Panc1 (cell line): ENCODE measurements at regions not wholly inside any gene's neighbourhood (a gene's known extent, or its start where the extent isn't known, plus 50 kb on each side); places are given as distances from the start of the nearest gene placed in this dataset.

Experiments
- ATAC-seq: fragments of 200-7000 bp; cut with Tn5 transposase; 2 replicates; pipeline ENCODE4 v1.9.1; 2020; ENCODE audit warnings: mild to moderate bottlenecking, moderate library complexity
- BruUV-seq: library from RNA; stranded (reverse); fragments of 400-500 nt; replicated peaks from 2 replicates; lab custom pipeline; 2021; lab: Mats Ljungman, UMichigan
- CTCF ChIA-PET: fragments of 300-600 bp; sonication (Branson Sonifier 250); formaldehyde crosslinking; loops from one replicate; lab custom pipeline; 2022; ENCODE audit warnings: antibody characterized with exemption; lab: Charles Lee
- POLR2A ChIA-PET: fragments of 300-600 bp; sonication (Branson Sonifier 250); formaldehyde crosslinking; loops from one replicate; lab custom pipeline; 2022; ENCODE audit warnings: antibody characterized with exemption; lab: Charles Lee
- DNase-seq: peaks from one replicate; pipeline ENCODE4 v3.0.0-alpha.2; 2010; ENCODE audit warnings: low read depth, low spot score
- H3K27ac ChIP-seq: 2 replicates; pipeline ENCODE4 v1.5.1; 2011; ENCODE audit warnings: mild to moderate bottlenecking, low read length, inconsistent platforms
- H3K27me3 ChIP-seq: fragments of 200-500 bp; sonication (Bioruptor generic); 2 replicates; pipeline ENCODE4 v1.6.0; 2014; ENCODE audit warnings: low read length, inconsistent platforms; ENCODE audit not compliant: control insufficient read depth, insufficient read depth
- H3K36me3 ChIP-seq: fragments of 200-500 bp; sonication (Bioruptor generic); 2 replicates; pipeline ENCODE4 v1.5.1; 2014; ENCODE audit warnings: inconsistent platforms, mild to moderate bottlenecking, low read length, moderate library complexity; ENCODE audit not compliant: control insufficient read depth, insufficient read depth
- H3K4me1 ChIP-seq: 2 replicates; pipeline ENCODE4 v1.5.1; 2011; ENCODE audit warnings: inconsistent platforms, mild to moderate bottlenecking, low read length, moderate library complexity; ENCODE audit not compliant: control insufficient read depth, insufficient read depth
- H3K4me3 ChIP-seq, 2 experiments: 2 replicates each; pipeline ENCODE4 v1.5.1; 2011 to 2012; ENCODE audit warnings: low read depth in 2 of 2, low read length in 2 of 2, mild to moderate bottlenecking in 2 of 2, inconsistent platforms in 1 of 2, moderate library complexity in 1 of 2
- H3K9me3 ChIP-seq: fragments of 200-500 bp; sonication (Bioruptor generic); 2 replicates; pipeline ENCODE4 v1.5.1; 2014; ENCODE audit warnings: low read depth, mild to moderate bottlenecking, inconsistent platforms, low read length, moderate library complexity; ENCODE audit not compliant: control insufficient read depth, insufficient read depth
- CTCF ChIP-seq: fragments of 450-650 bp; IDR thresholded peaks from 2 replicates; pipeline ENCODE4 v1.5.1; 2017; ENCODE audit warnings: mild to moderate bottlenecking
- POLR2AphosphoS5 ChIP-seq: IDR thresholded peaks from 2 replicates; pipeline ENCODE4 v1.6.1; 2012; ENCODE audit warnings: mild to moderate bottlenecking, low read depth, low read length, moderate library complexity
- REST ChIP-seq, 2 experiments: IDR thresholded peaks; 2 replicates each; pipeline ENCODE4 v1.6.1; 2011 to 2012; ENCODE audit warnings: low read depth in 2 of 2, control low read depth in 1 of 2, low read length in 1 of 2, mild to moderate bottlenecking in 1 of 2, moderate library complexity in 1 of 2; ENCODE audit not compliant: insufficient read depth in 1 of 2
- SIN3A ChIP-seq: IDR thresholded peaks from 2 replicates; pipeline ENCODE4 v1.6.1; 2012; ENCODE audit warnings: low read depth, mild to moderate bottlenecking, low read length, moderate library complexity, borderline replicate concordance; ENCODE audit not compliant: insufficient read depth
- TCF7L2 ChIP-seq: IDR thresholded peaks from 2 replicates; pipeline ENCODE4 v1.6.1; 2011; ENCODE audit warnings: mild to moderate bottlenecking, low read depth, low read length, inconsistent platforms
- in situ Hi-C: cut with HindIII; loops from 2 replicates; pipeline ENCODE4 v1.10.0; 2016; ENCODE audit warnings: low sequenced_read_pairs, low pct_unique_long_range_greater_than_20kb
- intact Hi-C: fragments of 100-400 bp; cut with micrococcal nuclease; formaldehyde crosslinking; loops from one replicate; pipeline ENCODE4 v1.10.0; 2022; ENCODE audit not compliant: unreplicated experiment

- DNase-seq (no peak), ATAC-seq (no peak)
- Histone ChIP-seq H3K4me1 (no peaks in the 10 kb centered on the region), H3K4me3 (no peak overlapping the region), H3K27ac (no peak overlapping the region), H3K36me3 (no peaks in the 10 kb centered on the region), H3K9me3 (no peaks in the 10 kb centered on the region), H3K27me3 (no peaks in the 10 kb centered on the region)
- ChIA-PET POLR2A (no interaction called here), CTCF (no interaction called here)
- in situ Hi-C loops, result no loop called here
- BruUV-seq, result no TSS peak
- intact Hi-C loops, result no loop called here
- TF ChIP-seq CTCF, result no peak
- no peak for TF ChIP-seq TCF7L2
- TF ChIP-seq SIN3A, result no peak
- TF ChIP-seq REST (IDR thresholded peaks at IDR 0.05; ENCODE audit: insufficient read depth in 1 of 2, low read depth in 2 of 2, low read length in 1 of 2), result no peak
Measured at GRCh38 chr13:72444999-72445398, 282.4 kb downstream of the MZT1 start.

GRCh38 chr13:72437458-72437857 lies 290.0 kb downstream of the MZT1 start:
- in situ Hi-C loops (no loop called here), intact Hi-C loops (no loop called here)
- ATAC-seq (no peak), DNase-seq (no peak)
- H3K36me3 ChIP-seq, result no peaks in the 10 kb centered on the region
- CTCF ChIA-PET, result no interaction called here
- TF ChIP-seq SIN3A, result no peak
- TF ChIP-seq CTCF, result no peak
- TF ChIP-seq POLR2AphosphoS5, result no peak
- no peak for TF ChIP-seq REST (IDR thresholded peaks at IDR 0.05; ENCODE audit: insufficient read depth in 1 of 2, low read depth in 2 of 2, low read length in 1 of 2)
- TF ChIP-seq TCF7L2, result no peak
- POLR2A ChIA-PET, result no interaction called here
- no peaks in the 10 kb centered on the region for H3K27me3 ChIP-seq
- no peak overlapping the region for H3K4me3 ChIP-seq
- BruUV-seq, result no TSS peak
- H3K27ac ChIP-seq, result no peak overlapping the region
- H3K9me3 ChIP-seq, result no peaks in the 10 kb centered on the region
- H3K4me1 ChIP-seq, result no peaks in the 10 kb centered on the region
